Colon (tissue), 2 donors: ENCODE measurements at regions not wholly inside any gene's neighbourhood (a gene's known extent, or its start where the extent isn't known, plus 50 kb on each side); places are given as distances from the start of the nearest gene placed in this dataset.
"Not testable (repeated sequence)": the region's sequence is repeated elsewhere in the genome, so short reads cannot be mapped to it uniquely, and the experiment has no call there.

ENCODE experiments used
- FAIRE-seq: peaks from 2 replicates; lab custom pipeline; 2012; peaks lifted over from hg19 to GRCh38; lab: Jason Lieb, UNC
- donor health status: control.
- donor health status: control.

- FAIRE-seq: no peak
Observed at GRCh38 chr20:1845163-1845523, 50.1 kb upstream of the SIRPA start.

DNA sequence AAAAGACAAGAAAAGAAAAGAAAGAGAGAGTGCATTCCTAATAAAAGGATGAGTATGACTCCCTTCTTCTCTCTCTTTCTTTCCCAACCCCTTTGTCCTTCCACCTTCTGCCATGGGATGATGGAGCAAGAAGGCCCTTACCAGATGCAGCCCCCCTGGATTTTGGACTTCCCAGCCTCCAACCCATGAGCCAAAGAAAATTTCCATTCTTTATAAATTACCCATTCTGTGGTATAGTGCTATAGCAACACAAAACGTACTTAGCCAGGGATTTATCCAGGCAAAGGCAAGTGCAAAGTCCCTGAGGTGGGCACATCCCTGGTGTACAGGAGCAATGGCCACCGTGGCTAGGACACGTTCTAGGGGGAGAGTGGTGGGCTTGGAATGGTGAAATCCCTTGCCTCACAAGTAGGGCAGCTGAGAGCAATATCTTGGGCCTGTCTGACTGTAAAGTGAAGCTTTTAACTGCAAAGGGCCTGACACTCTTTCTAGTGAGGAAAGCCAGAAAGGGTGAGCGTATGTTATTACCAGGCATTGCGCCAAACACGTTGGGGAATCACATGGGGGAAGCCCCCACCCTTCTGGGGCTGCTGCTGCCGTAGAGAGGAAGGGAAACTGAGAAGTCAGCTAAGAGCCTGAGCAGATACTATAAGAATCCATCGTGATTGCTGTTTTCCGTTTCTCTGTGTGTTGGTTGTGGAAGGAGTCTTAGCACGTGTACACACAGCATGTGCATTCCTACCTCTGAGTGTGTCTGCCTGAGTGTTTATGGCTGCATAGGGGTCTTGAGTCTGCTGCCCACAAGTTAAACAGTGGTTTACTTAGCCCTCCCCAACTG lies 50.7 kb upstream of the SIRPA start:
- FAIRE-seq: no peak

DNA sequence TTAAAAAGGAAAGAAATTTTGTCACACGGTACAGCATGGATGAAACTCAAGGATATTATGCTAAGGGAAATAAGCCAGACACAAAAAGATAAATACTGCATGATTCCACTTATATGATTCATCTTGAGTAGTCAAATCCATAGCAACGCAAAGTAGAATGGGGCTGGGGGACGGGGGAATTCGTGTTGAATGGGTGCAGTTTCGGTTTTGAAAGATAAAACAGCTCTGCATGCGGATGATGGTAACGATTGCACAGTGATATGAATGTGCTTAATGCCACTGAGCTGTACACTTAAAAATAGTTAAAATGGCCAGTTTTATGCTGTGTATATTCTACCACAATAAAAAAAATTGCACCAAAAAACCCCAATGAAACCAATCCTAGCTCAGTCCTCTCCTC lies 52.9 kb upstream of the SIRPA start:
- no peak for FAIRE-seq

DNA sequence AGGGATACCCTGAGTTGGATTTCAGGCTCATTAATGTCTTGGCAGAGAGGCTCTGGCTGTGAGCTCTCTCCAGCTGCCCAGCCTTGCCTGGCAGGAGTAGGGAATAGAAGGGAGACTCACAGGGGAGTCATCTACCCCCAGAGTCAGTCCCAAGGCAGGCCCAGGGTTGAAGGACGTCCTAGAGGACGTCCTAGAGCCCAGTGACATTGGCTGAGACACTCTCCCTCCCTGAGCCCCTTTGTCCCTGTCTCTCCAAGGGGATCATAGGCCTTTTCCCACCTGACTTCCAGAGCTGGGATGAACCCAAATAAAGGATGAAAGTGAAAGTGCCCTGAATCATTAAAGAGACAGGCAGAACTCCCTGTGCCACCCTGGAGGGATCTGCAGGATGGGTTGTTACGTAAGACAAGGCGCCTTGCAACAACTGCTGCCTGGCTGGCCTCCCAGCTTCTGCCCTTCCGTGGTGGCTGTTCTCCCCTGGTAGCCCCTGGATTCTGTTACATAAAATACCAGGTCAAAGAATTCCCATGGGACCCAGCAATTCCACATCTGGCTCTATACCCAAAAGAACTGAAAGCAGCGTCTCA lies 53.6 kb upstream of the SIRPA start:
- no peak for FAIRE-seq

DNA sequence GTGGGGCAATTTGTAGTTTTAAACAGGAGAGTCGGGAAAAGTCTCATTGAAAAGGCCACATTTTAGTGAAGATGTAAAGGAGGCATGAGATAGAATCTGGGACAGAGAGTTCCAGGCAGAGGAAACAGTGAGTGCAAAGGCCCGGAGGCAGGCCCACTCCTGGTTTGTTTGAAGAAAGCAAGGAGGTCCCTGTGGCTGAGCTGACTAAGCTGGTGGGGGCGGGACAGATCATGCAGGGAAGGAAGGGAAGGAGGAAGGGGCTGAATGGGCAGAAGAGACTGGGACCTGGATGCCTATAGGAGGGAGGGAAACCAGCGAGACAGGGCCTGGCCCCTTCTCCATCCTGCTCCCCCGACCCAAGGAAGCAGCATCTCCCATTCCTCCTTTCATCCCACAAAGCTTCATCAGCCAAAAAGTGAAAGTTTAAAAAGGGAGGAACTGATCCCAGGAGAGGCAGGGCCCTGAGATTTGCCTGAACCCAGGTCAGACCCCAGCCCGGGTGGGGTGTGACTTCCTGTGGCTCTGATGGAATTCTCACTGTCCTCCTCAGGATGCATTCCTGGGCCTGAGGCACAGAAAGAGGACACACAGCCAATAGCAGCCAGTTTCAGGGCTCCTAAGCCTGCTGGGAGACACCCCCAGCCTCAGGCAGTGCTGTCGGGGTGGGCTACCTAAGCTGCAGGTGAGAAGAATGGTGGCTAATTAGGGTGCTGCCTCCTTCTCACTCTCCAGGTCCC lies 54.2 kb upstream of the SIRPA start:
- no peak for FAIRE-seq

DNA sequence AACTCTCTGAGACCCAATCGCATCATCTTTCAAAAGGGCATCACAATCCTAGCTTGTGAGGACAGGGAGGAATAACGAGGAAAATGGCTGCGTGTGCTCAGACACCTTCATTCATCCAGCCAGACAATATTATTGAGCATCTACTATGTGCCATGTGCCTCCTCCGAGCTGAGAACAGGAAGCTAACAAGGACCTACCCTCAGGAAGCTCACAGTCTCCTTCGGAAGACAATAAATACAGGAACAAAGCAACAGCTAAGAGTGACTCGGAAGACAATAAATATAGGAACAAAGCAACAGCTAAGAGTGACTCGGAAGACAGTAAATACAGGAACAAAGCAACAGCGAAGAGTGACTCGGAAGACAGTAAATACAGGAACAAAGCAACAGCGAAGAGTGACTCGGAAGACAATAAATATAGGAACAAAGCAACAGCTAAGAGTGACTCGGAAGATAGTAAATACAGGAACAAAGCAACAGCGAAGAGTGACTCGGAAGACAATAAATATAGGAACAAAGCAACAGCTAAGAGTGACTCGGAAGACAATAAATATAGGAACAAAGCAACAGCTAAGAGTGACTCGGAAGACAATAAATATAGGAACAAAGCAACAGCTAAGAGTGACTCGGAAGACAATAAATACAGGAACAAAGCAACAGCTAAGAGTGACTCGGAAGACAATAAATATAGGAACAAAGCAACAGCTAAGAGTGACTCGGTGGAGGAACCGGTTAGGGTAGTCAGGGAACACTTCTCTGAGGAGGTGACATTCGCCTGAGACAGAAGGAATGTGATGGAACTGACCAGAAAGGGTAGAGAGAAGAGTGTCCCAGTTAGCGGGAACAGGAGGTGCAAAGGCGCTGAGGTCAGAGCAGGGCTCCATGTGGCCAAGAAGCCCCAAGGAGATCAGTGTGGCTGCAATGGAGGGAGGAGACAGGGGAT lies 55.6 kb upstream of the SIRPA start:
- not testable (repeated sequence) for FAIRE-seq

DNA sequence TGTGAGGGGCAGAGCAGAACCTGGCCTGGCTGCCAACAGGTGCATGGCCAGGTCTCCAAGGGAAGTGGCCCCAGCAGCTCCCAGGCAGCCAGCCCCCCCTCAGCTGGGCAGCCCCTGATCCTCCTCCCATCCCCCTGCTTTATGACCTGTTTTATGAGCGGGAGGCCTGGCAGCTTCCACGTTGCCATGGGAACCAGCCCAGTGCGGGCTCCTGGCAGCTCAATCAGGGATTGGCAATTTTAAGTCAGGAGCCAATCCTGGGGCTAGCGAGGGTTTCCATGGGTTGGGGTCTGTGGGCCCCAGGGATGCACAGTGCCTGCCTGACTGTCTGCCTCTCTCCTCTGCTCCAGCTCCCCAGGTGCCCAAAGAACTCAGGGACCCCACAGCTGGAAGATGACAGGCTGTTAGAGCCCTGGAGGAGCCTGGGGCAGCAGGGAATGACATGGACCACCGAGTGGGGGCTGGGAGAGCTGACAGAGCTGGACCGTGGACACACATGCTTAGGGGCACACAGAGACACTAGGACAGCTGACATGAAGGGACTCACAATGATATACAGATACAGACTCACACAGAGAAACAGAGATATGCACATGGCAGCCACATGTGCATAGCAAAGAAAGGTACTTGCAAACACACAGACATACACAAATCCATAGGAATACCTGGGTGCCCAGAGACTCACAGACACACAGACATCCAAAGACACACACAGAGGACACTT lies 56.5 kb upstream of the SIRPA start:
- no peak for FAIRE-seq

- no peak for FAIRE-seq
Observed at GRCh38 chr20:1835186-1836035, 59.8 kb upstream of the SIRPA start.

DNA sequence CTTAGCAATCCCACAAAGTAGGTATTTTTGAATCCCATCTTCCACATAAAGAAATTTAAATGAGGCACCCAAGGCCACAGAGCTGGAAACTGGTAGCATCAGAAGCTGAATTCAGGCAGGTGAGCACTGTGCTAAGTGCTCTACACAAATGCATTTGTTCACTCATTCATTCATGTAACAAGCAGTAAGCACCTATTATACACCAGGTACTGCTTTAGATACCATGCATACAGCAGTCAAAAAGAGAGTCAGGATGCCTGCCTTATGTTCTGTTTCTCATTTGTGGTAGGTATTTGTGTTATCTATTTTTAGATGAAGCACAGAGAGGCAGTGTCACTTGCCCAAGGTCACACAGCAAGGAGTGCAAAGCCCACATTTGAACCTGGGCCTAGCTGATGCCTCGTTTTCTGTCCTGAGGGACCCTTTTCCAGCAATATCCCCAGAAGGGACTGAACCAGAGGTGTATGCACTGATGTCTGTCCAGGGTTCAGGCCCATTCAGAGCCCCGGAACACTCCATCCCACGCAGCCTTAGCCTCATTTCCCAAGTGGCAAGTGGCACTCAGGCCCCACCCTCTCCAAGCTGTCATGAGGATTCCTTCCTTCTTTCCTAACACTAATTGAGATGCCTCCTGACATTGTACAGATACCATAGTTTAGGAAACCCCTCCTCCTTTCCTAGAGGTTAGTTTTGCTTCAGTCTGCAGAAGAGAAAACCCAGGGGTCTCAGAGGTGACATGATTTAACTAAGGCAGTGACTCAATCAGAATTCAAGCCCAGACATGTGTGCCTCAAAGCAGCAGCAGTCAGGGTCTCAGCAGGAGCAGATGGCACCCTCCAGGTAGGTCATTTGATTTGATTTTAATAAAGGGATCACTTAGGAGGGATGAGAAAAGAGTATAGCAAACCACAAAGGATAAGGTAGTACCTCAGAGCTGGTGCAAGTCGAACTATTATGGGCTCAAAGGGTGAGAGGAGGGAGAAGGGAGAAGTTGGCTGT lies 61.2 kb upstream of the SIRPA start:
- FAIRE-seq: no peak

GRCh38 chr20:1833216-1833615 lies 62.0 kb upstream of the SIRPA start:
- no peak for FAIRE-seq

GRCh38 chr20:1832634-1833033 lies 62.6 kb upstream of the SIRPA start:
- FAIRE-seq: no peak

DNA sequence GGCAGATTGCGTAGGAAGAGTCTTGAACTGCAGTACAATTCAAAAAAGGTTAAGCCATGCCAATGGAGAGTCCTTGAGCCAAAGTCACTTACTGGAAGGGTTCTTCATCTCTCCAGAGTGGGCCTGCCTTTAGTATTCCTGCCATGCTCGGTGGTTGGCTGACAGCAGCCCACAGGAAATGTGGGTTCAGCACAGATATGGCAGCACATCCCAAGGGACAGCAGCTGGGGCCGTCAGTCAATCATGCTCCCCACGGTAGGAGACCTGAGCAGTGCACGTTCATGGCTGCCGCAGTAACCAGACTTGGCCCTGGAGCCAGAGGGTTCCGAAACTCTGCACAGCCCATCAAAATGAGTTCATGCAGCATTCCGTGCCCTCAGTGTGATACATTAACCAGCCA lies 63.6 kb upstream of the SIRPA start:
- FAIRE-seq: no peak

GRCh38 chr20:1831096-1831495 lies 64.1 kb upstream of the SIRPA start:
- no peak for FAIRE-seq

- FAIRE-seq: no peak
Observed at GRCh38 chr20:1830240-1830639, 65.0 kb upstream of the SIRPA start.

DNA sequence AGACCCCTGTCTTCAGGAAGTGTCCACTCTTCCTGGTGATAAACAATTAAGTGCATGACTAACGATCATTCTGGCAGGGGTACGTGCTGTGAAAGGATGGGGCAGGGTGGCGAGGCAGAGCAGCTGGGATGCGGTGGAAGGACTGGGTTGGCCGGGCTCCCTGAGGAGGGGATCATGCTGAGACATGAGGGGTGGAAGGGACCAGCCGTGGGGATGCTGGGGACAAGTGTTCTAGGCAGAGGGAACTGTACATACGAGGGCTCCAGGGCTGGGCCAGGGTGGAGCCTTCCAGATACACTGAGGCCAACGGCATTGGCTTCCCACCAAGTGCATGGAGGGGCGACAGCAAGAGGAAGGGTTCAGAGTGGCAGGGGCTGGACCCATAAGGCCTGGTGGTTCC lies 65.7 kb upstream of the SIRPA start:
- no peak for FAIRE-seq

GRCh38 chr20:1828786-1829131 lies 66.4 kb upstream of the SIRPA start:
- no peak for FAIRE-seq

- no peak for FAIRE-seq
Observed at GRCh38 chr20:1827974-1828785, 67.0 kb upstream of the SIRPA start.

DNA sequence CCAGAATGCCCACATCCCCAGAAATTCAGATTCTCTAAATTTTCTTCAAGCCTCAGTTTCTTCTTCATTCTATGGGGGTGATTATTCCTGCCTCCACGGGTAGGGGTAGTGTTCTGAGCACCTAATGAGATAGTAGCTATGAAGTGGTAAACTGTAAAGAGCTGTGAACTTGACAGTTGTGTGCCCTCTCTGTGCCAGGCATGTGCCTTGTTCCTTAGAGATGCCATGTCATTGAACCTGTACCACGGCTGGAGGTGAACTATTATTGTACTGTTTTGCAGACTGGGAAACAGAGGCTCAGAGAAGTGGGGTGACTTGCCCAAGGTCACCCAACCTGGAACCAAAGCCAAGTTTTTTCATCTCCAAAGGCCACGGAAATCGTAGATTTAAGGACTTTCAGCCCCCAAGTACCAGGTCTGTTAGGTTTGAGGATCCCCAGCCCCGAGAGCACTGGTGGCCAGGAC lies 67.7 kb upstream of the SIRPA start:
- FAIRE-seq: no peak
